Left ventricle myocardium inferior (tissue), 1 donor: ENCODE measurements at regions not wholly inside any gene's neighbourhood (a gene's known extent, or its start where the extent isn't known, plus 50 kb on each side); places are given as distances from the start of the nearest gene placed in this dataset.
A peak's percentile ranks its signal among the peaks of the same experiment; 100 is the strongest.

Experiments used
- DNase-seq: peaks from one replicate; pipeline ENCODE4 v3.0.0-alpha.2; 2020
- H3K27ac ChIP-seq: fragments of 200-600 bp; replicated peaks from 2 replicates; pipeline ENCODE4 v1.8.0; 2021
- H3K27me3 ChIP-seq: fragments of 200-600 bp; 2 replicates; pipeline ENCODE4 v1.8.0; 2021; ENCODE audit warnings: low read depth
- H3K36me3 ChIP-seq: fragments of 200-600 bp; 2 replicates; pipeline ENCODE4 v1.8.0; 2021
- H3K4me1 ChIP-seq: fragments of 200-600 bp; 2 replicates; pipeline ENCODE4 v1.8.0; 2021
- H3K4me3 ChIP-seq: fragments of 200-600 bp; 2 replicates; pipeline ENCODE4 v1.8.0; 2021; ENCODE audit warnings: mild to moderate bottlenecking, moderate library complexity
- H3K9me3 ChIP-seq: fragments of 200-600 bp; replicated peaks from 2 replicates; pipeline ENCODE4 v1.8.0; 2021
- CTCF ChIP-seq: fragments of 200-600 bp; IDR thresholded peaks from 2 replicates; pipeline ENCODE4 v1.8.0; 2021; ENCODE audit warnings: antibody characterized with exemption, mild to moderate bottlenecking, borderline replicate concordance
- intact Hi-C: fragments of 100-400 bp; cut with micrococcal nuclease; formaldehyde crosslinking; loops from one replicate; pipeline ENCODE4 v1.11.0; 2022
- donor health status: DM: no; HTN: yes; CAD: no; lungs with severe emphysema.

DNA sequence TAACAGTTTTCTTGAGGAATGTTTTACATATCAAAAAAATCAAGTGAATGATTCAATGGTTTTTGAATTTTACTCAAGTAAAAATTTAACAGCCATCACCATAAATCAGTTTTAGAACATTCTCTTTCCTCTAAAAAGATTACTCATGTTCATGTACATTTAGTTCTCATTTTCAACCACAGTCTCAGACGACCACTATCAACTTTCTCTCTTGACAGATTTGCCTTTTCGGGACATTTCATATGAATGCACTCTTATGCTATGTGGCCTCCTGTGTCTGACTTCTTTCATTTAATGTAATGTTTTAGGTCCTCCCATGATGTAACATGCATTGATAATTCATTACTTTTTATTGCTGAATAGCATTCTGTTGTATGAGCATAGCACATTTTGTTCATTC lies 309.3 kb upstream of the PLSCR5 start:
- no peak overlapping the region for H3K4me3 ChIP-seq
- H3K9me3 ChIP-seq: peaks cover 8% of the 10 kb centered on the region
- intact Hi-C loops: no loop called here
- no peak for TF ChIP-seq CTCF
- no peak for DNase-seq
- no peaks in the 10 kb centered on the region for H3K27me3 ChIP-seq
- no peak overlapping the region for H3K27ac ChIP-seq
- H3K4me1 ChIP-seq: no peaks in the 10 kb centered on the region
- no peaks in the 10 kb centered on the region for H3K36me3 ChIP-seq

GRCh38 chr3:146912241-146913015 lies 307.3 kb upstream of the PLSCR5 start:
- no peaks in the 10 kb centered on the region for H3K36me3 ChIP-seq
- DNase-seq: no peak
- H3K4me1 ChIP-seq: no peaks in the 10 kb centered on the region
- H3K27me3 ChIP-seq: no peaks in the 10 kb centered on the region
- H3K27ac ChIP-seq: no peak overlapping the region
- TF ChIP-seq CTCF: no peak
- intact Hi-C loops: no loop called here
- no peaks in the 10 kb centered on the region for H3K9me3 ChIP-seq
- H3K4me3 ChIP-seq: no peak overlapping the region

GRCh38 chr3:146903927-146904326 lies 298.8 kb upstream of the PLSCR5 start:
- intact Hi-C loops: no loop called here
- Histone ChIP-seq H3K27ac (peak overlapping the region; percentile 85), H3K4me1 (peaks cover 15% of the 10 kb centered on the region), H3K9me3 (no peaks in the 10 kb centered on the region), H3K27me3 (no peaks in the 10 kb centered on the region), H3K4me3 (no peak overlapping the region), H3K36me3 (no peaks in the 10 kb centered on the region)
- peak; percentile 25 for DNase-seq
- TF ChIP-seq CTCF: no peak

DNA sequence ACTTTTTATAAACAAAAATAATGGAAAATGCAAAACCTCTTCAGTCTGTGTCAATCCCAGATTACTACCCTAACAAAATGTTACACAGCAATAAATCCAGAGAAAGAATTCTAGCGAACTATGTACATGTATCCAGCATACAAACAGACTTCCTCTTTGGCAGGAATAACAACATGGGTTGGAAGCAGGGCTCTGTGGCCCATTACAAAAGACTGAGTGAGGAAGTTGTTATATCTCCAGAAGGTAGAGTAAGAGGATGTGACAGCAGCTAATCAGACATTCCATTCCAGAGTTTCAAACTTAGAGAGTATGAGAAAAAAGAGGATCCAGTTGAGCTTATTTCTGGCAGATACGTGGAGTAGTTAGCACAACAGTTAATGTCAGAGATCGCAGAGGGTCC lies 294.0 kb upstream of the PLSCR5 start:
- Histone ChIP-seq H3K36me3 (no peaks in the 10 kb centered on the region), H3K9me3 (peaks cover 6% of the 10 kb centered on the region), H3K4me3 (no peak overlapping the region), H3K27ac (no peak overlapping the region), H3K27me3 (no peaks in the 10 kb centered on the region), H3K4me1 (peaks cover 24% of the 10 kb centered on the region)
- intact Hi-C loops: no loop called here
- no peak for TF ChIP-seq CTCF
- no peak for DNase-seq

DNA sequence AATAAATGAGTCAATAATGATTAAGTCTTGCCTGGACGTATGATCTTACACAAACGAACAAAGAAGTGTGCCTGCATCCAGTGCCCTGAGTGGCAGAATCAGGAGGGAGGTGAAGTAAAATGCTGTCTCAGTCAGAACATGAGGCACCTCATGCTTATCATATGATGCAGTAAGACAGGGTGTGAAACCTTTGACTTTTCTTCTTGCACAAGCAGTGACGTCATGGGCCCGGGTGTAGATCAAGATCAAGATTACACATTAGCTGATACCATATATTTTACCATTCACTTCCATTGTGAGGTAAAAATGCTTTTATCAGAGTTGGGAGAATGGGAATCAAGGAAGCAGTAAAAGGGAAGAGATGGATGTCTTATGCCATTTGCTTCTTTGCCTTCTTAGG lies 291.6 kb upstream of the PLSCR5 start:
- Histone ChIP-seq H3K4me1 (peaks cover 12% of the 10 kb centered on the region), H3K27me3 (no peaks in the 10 kb centered on the region), H3K27ac (no peak overlapping the region), H3K36me3 (no peaks in the 10 kb centered on the region), H3K9me3 (peaks cover 6% of the 10 kb centered on the region), H3K4me3 (no peak overlapping the region)
- no peak for TF ChIP-seq CTCF
- no peak for DNase-seq
- intact Hi-C loops: no loop called here
